HG02571 (cell line): ENCODE measurements at regions not wholly inside any gene's neighbourhood (a gene's known extent, or its start where the extent isn't known, plus 50 kb on each side); places are given as distances from the start of the nearest gene placed in this dataset.
"Not testable (repeated sequence)": the region's sequence is repeated elsewhere in the genome, so short reads cannot be mapped to it uniquely, and the experiment has no call there.

Source experiments
- ATAC-seq: cut with Tn5 transposase; IDR thresholded peaks from one replicate; pipeline ENCODE4 v1.9.1; 2021; ENCODE audit warnings: mild to moderate bottlenecking, moderate library complexity; ENCODE audit not compliant: unreplicated experiment

- ATAC-seq = no peak
Observed at GRCh38 chr10:52368725-52369124, 54.6 kb downstream of the DKK1 start.

DNA sequence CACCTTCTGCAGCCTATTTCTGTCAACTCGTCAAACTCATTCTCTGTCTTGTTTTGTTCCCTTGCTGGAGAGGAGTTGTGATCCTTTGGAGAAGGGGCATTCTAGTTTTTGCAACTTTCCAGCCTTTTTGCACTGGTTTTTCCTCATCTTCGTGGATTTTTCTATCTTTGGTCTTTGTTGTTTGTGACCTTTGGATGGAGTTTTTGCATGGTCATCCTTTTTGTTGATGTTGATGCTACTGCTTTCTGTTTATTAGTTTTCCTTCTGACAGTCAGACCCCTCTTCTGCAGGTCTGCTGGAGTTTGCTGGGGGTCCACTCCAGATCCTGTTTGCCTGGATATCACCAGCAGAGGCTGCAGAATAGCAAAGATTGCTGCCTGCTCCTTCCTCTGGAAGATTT, 60.1 kb downstream of the DKK1 start:
- ATAC-seq = not testable (repeated sequence)

GRCh38 chr10:52376694-52377354, 62.7 kb downstream of the DKK1 start:
- no peak for ATAC-seq

- ATAC-seq = no peak
Observed at GRCh38 chr10:52378124-52378523, 64.0 kb downstream of the DKK1 start.

DNA sequence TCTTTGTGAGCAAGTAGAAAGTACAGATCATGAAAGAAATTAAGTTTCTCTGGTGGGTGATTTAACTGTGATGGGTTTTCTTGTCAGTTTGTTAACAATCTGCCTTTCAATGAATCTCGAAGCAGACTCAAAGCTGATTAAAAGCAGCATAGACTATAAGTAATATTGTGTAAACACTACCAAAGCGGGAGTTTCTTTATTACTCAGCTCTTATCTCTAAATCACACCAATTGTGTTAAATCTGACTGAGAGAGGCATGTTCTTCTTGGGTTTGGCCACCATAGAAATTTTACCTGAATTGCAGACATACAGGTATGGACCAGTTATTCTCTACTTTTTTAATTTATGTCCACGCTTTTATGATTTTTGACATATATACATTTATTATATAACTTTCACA, 65.2 kb downstream of the DKK1 start:
- ATAC-seq = no peak

GRCh38 chr10:52383088-52383487, 69.0 kb downstream of the DKK1 start:
- ATAC-seq = no peak

DNA sequence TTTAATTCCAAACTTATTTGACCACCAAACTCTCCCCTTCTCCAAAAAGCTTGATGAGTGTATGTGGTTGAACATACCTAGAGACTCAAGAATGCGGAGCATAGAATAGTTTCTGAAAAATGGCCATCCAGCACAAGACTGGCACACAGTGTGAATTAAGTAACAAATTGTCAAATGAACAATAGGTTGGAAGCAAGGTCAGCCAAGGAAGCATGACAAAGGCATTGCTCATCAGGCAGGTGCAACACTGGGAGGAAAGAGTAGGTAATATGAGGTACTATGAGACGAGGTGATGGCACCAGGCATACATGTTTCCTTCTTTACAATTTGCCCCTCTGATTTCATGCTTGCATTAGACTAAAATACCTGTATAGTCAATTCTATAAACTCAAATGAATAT, 73.7 kb downstream of the DKK1 start:
- no peak for ATAC-seq

DNA sequence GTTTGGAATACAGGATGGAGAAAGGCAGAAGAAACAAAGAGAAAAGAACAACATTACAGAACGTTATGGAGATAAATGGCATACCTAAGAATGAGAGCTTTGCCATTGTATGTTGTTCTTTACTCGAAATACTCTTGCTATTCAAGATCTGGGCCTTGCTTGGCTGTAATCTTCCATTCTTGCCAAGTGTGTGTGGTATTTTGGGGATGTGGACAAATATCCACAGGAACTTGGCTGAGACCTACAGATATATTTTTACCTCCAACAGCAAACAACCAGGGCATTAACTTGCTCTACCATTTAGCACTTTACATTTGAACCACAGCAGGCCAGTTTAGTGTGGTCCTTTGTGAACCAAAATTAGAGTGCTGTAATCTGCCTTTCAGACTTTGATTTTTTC, 76.3 kb downstream of the DKK1 start:
- no peak for ATAC-seq

- ATAC-seq = no peak
Observed at GRCh38 chr10:52391927-52392602, 78.0 kb downstream of the DKK1 start.

- no peak for ATAC-seq
Observed at GRCh38 chr10:52394246-52394645, 80.2 kb downstream of the DKK1 start.

DNA sequence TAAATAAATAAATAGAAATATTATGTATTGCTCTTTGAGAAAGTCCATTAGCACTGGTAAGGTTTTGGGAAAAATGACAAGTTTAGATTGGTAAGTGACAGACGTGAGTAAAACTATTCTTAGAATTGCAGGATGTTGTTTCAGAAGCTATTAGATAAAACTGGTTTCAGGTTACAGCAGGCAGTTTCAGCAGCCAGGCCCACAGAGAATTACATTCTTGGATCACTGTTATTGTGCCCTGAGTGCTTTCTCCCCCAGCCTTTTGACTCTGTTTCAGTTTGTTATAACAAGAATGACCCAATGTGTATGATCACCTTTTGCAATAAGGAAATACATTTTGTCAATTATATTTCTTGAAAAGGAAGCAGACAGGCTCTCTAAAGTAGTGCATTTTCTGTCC, 86.5 kb downstream of the DKK1 start:
- ATAC-seq = no peak

DNA sequence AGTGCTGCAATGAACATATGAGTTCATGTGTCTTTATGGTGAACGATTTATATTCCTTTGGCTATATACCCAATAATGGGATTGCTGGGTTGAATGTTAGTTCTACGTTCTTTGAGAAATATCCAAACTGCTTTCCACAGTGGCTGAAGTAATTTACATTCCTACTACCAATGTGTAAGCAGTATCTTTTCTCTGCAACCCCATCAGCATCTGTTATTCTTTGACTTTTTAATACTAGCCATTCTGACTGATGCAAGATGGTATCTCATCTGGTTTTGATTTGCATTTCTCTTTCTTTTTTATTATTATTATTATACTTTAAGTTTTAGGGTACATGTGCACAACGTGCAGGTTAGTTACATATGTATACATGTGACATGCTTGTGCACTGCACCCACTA, 89.7 kb downstream of the DKK1 start:
- not testable (repeated sequence) for ATAC-seq

DNA sequence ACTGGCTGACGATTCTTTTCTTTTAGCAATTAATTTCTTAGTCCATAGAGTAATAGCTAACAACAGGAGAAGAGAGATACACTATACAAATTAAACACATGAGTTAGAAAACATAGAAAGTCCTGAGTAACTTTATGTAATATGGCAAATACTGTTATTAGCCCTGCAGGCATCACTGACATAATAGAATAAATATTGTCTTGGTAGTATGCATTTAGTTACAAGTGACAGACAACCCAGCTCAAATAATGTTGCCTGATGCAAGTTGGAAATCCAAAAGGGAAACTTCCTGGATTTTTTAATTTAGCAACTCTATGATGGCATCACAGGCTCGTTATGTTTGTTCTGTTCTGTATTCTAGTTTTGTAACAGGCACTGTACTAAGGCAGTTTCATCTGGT, 95.1 kb downstream of the DKK1 start:
- no peak for ATAC-seq

DNA sequence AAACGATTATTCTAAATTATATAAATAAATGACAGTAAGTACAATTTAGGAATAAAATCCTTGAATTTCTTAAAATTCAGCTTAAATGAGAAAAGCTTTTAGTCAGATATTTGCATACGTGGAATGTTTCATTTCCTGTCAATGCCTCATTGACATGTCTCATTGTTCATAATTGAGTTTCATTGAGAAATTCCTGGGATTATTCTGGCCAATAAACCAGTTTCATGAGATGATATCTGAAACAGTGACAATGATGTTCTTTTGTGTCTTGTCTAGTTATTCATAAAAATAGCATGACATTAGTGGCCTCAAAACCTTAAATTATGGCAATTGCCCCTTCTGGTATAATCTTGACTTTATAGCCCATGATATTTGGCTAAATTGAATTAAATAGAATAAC, 95.8 kb downstream of the DKK1 start:
- ATAC-seq = no peak

DNA sequence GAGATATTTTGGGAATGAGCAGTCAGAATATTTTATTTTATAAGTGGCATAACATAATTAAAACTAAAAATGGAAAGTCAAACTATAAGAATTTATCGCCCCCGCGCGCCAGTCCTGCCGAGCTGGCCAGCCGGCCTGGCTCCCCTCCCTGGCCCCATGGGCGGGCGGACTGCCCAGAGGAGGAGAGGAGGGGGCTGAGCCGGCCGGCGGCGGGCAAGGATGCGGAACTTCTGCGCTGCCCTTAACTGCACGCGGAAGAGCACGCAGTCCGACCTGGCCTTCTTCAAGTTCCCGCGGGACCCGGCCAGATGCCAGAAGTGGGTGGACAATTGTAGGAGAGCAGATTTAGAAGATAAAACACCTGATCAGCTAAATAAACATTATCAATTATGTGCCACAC, 96.8 kb downstream of the DKK1 start:
- ATAC-seq = no peak

DNA sequence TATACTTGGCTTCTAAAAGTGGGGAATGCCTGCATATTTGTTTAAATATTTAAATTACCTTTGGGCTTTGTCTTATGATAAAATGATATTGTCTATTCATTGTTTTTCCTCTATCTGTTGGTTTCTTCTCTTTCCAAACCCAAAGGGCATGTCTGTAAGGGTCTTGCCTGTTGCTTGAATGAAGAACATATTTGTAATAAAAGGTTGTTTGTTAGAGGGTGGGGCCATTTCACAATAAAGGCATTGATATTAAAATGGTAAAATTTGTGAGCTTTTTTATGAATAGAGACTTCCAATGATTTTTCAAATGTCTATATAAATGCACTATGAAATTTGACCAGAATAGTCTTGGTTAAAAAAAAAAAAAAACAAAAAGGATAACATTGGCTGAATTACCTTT, 105.2 kb downstream of the DKK1 start:
- no peak for ATAC-seq

GRCh38 chr10:52420656-52421055, 106.6 kb downstream of the DKK1 start:
- no peak for ATAC-seq

- no peak for ATAC-seq
Observed at GRCh38 chr10:52423369-52423768, 109.3 kb downstream of the DKK1 start.

GRCh38 chr10:52424341-52424740, 110.3 kb downstream of the DKK1 start:
- no peak for ATAC-seq

- ATAC-seq = no peak
Observed at GRCh38 chr10:52434734-52435133, 120.7 kb downstream of the DKK1 start.

DNA sequence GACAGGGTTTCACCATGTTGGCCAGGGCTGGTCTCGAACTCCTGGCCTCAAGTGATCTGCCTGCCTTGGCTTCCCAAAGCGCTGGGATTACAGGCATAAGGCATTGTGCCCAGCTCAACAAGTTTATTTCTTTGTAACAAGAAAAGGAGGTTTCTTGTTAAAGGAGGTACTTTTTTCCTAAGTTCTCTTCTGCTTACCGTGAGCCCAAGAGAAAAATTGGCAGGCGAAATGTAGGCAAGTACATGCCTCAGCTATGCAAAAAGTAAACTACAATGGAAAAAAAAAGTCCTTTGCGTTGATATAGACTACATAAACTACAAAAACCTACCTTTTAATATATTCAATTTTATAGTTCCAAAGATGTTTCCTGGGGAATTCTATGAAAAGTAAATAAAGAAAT, 122.6 kb downstream of the DKK1 start:
- no peak for ATAC-seq

DNA sequence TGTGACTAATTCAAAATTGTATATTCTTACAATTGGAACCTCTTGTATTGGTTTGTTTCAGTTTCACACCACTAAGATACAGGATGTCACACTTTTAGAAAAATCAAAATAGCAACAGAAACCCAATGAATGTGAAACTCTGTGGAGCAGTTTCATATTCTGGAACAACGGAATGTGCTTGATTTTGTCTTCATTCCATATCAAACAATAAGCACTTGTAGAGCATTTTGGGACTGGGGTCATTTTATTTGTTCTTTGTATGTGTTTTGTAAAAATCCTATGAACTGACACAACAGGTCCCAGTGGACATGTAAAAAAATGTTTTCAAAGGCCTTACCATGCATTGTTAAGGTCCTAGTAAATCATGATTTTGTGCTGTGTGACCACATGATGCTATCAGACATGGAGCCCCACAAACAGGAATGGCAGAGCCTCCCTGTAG, 123.1 kb downstream of the DKK1 start:
- peak; percentile 73 for ATAC-seq

DNA sequence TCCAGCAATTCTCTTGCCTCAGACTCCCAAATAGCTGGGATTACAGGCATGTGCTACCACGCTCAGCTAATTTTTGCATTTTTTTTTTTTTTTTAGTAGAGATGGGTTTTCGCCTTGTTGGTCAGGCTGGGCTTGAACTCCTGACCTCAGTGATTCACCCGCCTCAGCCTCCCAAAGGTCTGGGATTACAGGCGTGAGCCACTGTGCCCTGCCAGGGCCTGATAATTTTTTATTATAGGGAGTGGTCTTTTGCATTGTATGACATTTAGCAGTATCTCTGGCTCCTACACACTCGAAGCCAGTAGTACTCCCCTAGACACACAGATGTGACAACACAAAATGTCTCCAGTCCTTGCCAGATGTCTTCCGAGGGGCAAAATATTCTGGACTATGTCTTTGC, 124.0 kb downstream of the DKK1 start:
- ATAC-seq = no peak
